Tibial artery (tissue), 4 donors: ENCODE measurements at regions not wholly inside any gene's neighbourhood (a gene's known extent, or its start where the extent isn't known, plus 50 kb on each side); places are given as distances from the start of the nearest gene placed in this dataset.
"Not testable (repeated sequence)": the region's sequence is repeated elsewhere in the genome, so short reads cannot be mapped to it uniquely, and the experiment has no call there.

Source experiments
- DNase-seq, 2 donors: peaks; one replicate each; pipeline ENCODE4 v3.0.0-alpha.2; 2019
- H3K27ac ChIP-seq, 2 donors: fragments of 200-600 bp; sonication (generic) in 1 of 2; 1 replicate in 1 of 2; 2 replicates in 1 of 2; pipeline ENCODE4 v1.5.1; 2018 to 2019; ENCODE audit warnings: mild to moderate bottlenecking in 1 of 2
- H3K27me3 ChIP-seq, 2 donors: fragments of 200-600 bp; sonication (generic) in 1 of 2; one replicate each; pipeline versions ENCODE4 v1.5.1 to v1.6.0; 2016 to 2019
- H3K36me3 ChIP-seq, 3 donors: fragments of 200-600 bp; sonication (generic) in 2 of 3; one replicate each; pipeline ENCODE4 v1.5.1; 2016 to 2019; ENCODE audit warnings: mild to moderate bottlenecking in 2 of 3
- H3K4me1 ChIP-seq, 4 donors: fragments of 200-600 bp; sonication (generic) in 2 of 4; 1 replicate in 3 of 4; 2 replicates in 1 of 4; pipeline ENCODE4 v1.5.1; 2016 to 2019
- H3K4me3 ChIP-seq, 2 donors: fragments of 200-600 bp; sonication (generic) in 1 of 2; 1 replicate in 1 of 2; 2 replicates in 1 of 2; pipeline ENCODE4 v1.5.1; 2018 to 2019; ENCODE audit warnings: mild to moderate bottlenecking in 2 of 2
- H3K9me3 ChIP-seq, 3 donors: fragments of 200-600 bp; sonication (generic) in 1 of 3; one replicate each; pipeline ENCODE4 v1.5.1; 2016 to 2019
- CTCF ChIP-seq, 2 experiments: fragments of 200-600 bp in 1 of 2; fragments of 450-650 bp in 1 of 2; IDR thresholded peaks; one replicate each; pipeline ENCODE4 v1.5.1; 2017 to 2019; ENCODE audit warnings: antibody characterized with exemption in 2 of 2, mild to moderate bottlenecking in 1 of 2, moderate library complexity in 1 of 2
- intact Hi-C: fragments of 100-400 bp; cut with DNase I; formaldehyde crosslinking; loops from one replicate; pipeline ENCODE4 v1.15.0; 2023; ENCODE audit warnings: low total_unique reads

- no peaks in the 10 kb centered on the region for H3K4me1 ChIP-seq
- no peaks in the 10 kb centered on the region for H3K27me3 ChIP-seq
- no peaks in the 10 kb centered on the region for H3K9me3 ChIP-seq
- H3K36me3 ChIP-seq: no peaks in the 10 kb centered on the region
- intact Hi-C loops: no loop called here
- no peak for TF ChIP-seq CTCF (IDR thresholded peaks at IDR 0.05)
- DNase-seq: no peak
- H3K4me3 ChIP-seq: no peak overlapping the region
- no peak overlapping the region for H3K27ac ChIP-seq
These were observed 328.5 kb upstream of the FGF16 start for GRCh38 chrX:77118686-77119085.

- no peak for DNase-seq
- intact Hi-C loops: no loop called here
- no peaks in the 10 kb centered on the region for H3K27me3 ChIP-seq
- H3K4me1 ChIP-seq: no peaks in the 10 kb centered on the region
- H3K9me3 ChIP-seq: no peaks in the 10 kb centered on the region
- no peak overlapping the region for H3K27ac ChIP-seq
- no peak overlapping the region for H3K4me3 ChIP-seq
- H3K36me3 ChIP-seq: no peaks in the 10 kb centered on the region
- no peak for TF ChIP-seq CTCF (IDR thresholded peaks at IDR 0.05)
These were observed 327.5 kb upstream of the FGF16 start for GRCh38 chrX:77119706-77120105.

GRCh38 chrX:77123917-77124316 lies 323.3 kb upstream of the FGF16 start:
- H3K4me3 ChIP-seq, intact Hi-C loops, H3K27ac ChIP-seq, DNase-seq, H3K9me3 ChIP-seq, H3K36me3 ChIP-seq, H3K4me1 ChIP-seq, H3K27me3 ChIP-seq: not testable (repeated sequence)

GRCh38 chrX:77127571-77127970 lies 319.6 kb upstream of the FGF16 start:
- H3K9me3 ChIP-seq: not testable (repeated sequence)

GRCh38 chrX:77143907-77144306 lies 303.3 kb upstream of the FGF16 start:
- no peak for DNase-seq
- no peak overlapping the region for H3K4me3 ChIP-seq
- intact Hi-C loops: no loop called here
- H3K36me3 ChIP-seq: no peaks in the 10 kb centered on the region
- no peak overlapping the region for H3K27ac ChIP-seq
- TF ChIP-seq CTCF (IDR thresholded peaks at IDR 0.05): no peak
- H3K27me3 ChIP-seq: no peaks in the 10 kb centered on the region
- H3K4me1 ChIP-seq: no peaks in the 10 kb centered on the region
- H3K9me3 ChIP-seq: no peaks in the 10 kb centered on the region

More at GRCh38 chrX:77127571-77127970, 319.6 kb upstream of the FGF16 start:
- H3K27me3 ChIP-seq, H3K27ac ChIP-seq, H3K36me3 ChIP-seq, H3K4me1 ChIP-seq, intact Hi-C loops, DNase-seq, H3K4me3 ChIP-seq: not testable (repeated sequence)

- Histone ChIP-seq H3K4me3 (no peak overlapping the region), H3K9me3 (peaks cover 0 to 14% (median 0%) of the 10 kb centered on the region in 3 donors), H3K4me1 (no peaks in the 10 kb centered on the region), H3K36me3 (no peaks in the 10 kb centered on the region), H3K27ac (no peak overlapping the region), H3K27me3 (no peaks in the 10 kb centered on the region)
- intact Hi-C loops: no loop called here
- peak in 1 of 2 experiments; percentile 6 for TF ChIP-seq CTCF (IDR thresholded peaks at IDR 0.05)
- DNase-seq: no peak
These were observed 286.9 kb upstream of the FGF16 start for GRCh38 chrX:77160301-77160700.

- no peak overlapping the region for H3K27ac ChIP-seq
- H3K27me3 ChIP-seq: no peaks in the 10 kb centered on the region
- TF ChIP-seq CTCF (IDR thresholded peaks at IDR 0.05): no peak
- no peak for DNase-seq
- intact Hi-C loops: no loop called here
- H3K4me3 ChIP-seq: no peak overlapping the region
- peaks cover 0 to 14% (median 0%) of the 10 kb centered on the region in 3 donors for H3K9me3 ChIP-seq
- H3K4me1 ChIP-seq: peaks cover 0 to 4% (median 0%) of the 10 kb centered on the region in 4 donors
- no peaks in the 10 kb centered on the region for H3K36me3 ChIP-seq
These were observed 284.4 kb upstream of the FGF16 start for GRCh38 chrX:77162777-77163176.
